ENCODE measurements at regions not wholly inside any gene's neighbourhood (a gene's known extent, or its start where the extent isn't known, plus 50 kb on each side); places are given as distances from the start of the nearest gene placed in this dataset.
A peak's percentile ranks its signal among the peaks of the same experiment; 100 is the strongest.

- DNase-seq (ENCODE audit: low spot score): no peak
Measured at GRCh38 chr5:112657804-112658203, 79.9 kb upstream of the APC start.

GRCh38 chr5:112660359-112660758 is 77.3 kb upstream of the APC start:
- DNase-seq (ENCODE audit: low spot score): no peak

DNA sequence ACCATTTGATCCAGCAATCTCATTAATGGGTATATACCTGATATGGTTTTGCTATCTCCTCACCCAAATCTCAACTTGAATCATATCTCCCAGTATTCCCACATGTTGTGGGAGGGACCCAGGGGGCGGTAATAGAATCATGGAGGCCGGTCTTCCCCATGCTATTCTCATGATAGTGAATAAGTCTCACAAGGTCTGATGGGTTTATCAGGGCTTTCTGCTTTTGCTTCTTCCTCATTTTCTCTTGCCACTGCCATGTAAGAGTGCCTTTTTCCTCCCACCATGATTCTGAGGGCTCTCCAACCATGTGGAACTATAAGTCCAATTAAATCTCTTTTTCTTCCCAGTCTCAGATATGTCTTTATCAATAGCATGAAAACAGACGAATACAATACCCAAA is 74.5 kb upstream of the APC start:
- DNase-seq (ENCODE audit: low spot score): no peak

- peak; percentile 49 for DNase-seq (ENCODE audit: low spot score)
Measured at GRCh38 chr5:112668016-112668415, 69.7 kb upstream of the APC start.

DNA sequence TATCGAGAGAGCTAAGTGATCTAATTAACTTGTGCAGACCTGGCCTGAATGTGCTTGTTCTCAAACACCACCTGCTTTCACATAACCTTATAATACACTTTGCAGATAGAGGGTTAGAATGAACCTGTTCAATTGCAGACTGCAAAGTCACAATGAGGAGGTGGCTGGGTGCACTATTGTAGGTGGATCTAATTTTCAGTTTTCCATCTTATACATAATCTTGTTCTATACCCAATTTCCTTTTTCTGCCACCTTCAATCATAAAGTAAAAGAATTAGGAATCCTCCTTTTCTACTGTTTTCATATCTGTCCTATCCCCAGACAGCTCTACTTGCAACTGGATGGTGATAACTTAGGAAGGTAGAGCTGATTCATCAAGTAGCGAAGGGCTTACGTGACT is 68.8 kb upstream of the APC start:
- no peak for DNase-seq (ENCODE audit: low spot score)

- DNase-seq (ENCODE audit: low spot score): no peak
Measured at GRCh38 chr5:112669328-112669963, 68.2 kb upstream of the APC start.

- DNase-seq (ENCODE audit: low spot score): no peak
Measured at GRCh38 chr5:112671687-112672086, 66.0 kb upstream of the APC start.

DNA sequence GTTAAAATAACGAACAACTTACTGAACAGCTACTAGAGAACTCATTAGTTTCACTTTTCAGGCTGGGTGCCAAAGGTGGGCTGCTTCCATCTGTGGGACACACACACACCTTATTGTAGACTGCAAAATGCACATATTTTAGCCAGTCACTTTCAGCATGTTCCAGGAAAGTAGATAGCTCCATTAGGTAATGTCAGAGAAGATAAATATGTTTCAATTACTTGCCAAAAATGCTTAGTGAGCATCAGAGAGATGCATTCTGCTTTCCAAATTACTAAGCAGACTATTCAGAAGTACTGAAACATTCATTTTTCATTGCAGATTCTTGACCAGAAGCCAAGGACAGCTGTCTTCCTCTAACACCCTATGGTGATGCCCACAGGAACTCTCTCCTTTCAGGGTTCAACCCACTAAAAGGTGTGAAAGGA is 56.2 kb upstream of the APC start:
- no peak for DNase-seq (ENCODE audit: low spot score)

DNA sequence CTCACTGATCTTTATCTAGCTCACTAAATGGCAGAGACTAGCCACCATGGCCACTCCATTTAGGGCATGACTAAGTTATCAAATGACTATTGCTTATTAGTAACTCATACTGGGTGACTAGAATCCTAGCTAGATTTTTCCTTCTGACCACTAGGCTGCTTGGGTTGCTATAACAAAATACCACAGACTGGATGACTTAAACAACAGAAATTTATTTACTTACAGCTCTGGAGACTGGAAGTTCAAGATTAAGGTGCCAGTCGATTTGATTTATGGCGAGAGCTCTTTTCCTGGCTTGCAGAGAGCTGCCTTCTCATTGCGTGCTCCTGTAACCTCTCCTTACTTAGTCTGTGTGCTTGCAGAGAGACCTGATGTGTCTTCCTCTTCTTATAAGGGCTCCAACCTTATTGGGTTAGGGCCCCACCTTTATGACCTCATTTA is 55.0 kb upstream of the APC start:
- DNase-seq (ENCODE audit: low spot score): peak; percentile 31

DNA sequence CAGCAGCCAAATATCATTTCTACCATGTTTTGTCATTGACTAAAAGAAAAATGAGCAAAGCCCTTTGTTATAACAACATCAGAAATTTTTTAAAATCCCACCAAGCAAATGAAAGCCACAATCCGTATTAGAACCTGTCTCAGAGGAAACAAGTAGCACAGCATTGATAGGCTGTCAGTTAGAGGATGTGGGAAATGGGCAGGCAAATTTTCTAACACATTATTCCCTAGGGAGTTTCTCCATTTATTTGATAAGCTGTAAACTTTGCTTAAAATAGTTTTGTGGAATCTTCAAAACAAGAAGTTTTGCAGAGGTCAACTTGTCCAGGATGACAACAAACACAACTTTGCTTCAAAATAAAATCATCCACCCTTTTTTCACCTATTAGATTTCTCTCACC is 53.6 kb upstream of the APC start:
- DNase-seq (ENCODE audit: low spot score): no peak

- peak; percentile 30 for DNase-seq (ENCODE audit: low spot score)
Measured at GRCh38 chr5:112684737-112685136, 52.9 kb upstream of the APC start.

DNA sequence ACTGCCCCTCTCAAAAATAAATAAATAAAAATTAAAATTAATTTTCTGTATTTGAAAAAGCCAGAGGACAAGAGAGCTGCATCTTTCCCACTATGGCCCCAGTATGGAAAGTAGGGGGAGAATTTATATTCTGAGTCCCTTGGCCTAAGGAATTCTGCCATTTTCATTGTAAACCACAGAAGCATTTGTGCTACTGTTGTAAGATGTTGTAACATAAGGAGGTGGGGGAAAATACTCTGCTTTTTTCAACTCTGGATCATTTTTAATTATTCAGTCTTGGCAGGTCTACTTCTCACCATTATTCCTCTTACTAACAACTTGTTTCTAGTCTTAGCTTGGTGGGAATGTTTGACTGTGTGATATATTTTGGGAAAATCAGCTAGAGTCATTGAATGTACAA is 52.3 kb upstream of the APC start:
- DNase-seq (ENCODE audit: low spot score): no peak

DNA sequence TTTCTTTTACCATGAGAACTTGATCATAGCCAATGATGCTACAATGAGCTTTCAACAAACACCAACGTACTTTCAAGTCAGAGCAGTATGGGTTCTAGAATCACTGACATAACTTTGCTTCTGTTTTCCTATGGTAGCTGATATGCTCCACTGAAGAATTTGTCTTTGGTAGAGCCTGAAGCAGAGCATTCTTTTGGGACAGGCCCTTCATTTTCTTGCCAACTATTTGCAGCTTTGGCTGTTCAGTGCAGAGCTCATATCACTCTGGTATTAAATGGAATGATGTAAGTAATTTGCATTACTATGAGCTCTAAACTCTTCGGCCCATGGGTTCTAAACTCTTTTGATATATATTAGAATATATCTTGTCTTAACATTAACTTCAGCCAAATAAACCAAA is 51.8 kb upstream of the APC start:
- no peak for DNase-seq (ENCODE audit: low spot score)

GRCh38 chr5:112686675-112687074 is 51.0 kb upstream of the APC start:
- no peak for DNase-seq (ENCODE audit: low spot score)

GRCh38 chr5:112687306-112687705 is 50.4 kb upstream of the APC start:
- no peak for DNase-seq (ENCODE audit: low spot score)

All from RKO (cell line).